ENCODE measurements at regions not wholly inside any gene's neighbourhood (a gene's known extent, or its start where the extent isn't known, plus 50 kb on each side); places are given as distances from the start of the nearest gene placed in this dataset.

DNA sequence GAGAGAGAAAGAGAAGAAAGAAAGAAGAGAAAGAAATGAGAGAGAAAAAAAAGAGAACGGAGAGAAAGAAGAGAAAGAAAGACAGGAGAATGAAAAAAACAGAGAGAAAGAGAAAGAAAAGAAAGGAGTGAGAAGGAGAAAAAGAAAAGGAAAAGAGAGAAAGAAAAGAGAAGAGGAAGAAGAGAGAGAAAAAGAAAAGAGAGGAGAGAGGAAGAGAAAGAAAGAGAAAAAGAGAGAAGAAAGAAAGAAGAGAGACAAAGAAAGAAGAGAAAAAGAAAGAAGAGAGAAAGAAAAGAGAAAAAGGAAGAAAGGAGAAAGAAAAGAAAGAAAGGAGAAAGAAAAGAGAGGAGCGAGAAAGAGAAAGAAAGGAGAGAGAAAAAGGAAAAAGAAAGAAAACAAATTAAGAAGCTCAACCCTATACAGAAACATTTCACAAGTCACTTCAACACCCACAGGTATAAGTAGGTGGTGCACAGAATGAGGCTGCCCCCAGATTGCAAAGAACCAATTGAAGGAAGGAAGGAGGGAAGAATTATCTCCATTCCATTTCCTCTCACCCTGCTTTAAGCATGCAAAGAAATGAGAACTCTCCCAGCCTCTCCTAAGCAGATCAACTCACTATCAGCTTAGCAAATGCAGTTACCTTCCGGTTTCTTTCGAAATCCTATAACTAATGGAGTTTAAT, 98.8 kb upstream of the CACNA1A start:
- DNase-seq: no peak

DNA sequence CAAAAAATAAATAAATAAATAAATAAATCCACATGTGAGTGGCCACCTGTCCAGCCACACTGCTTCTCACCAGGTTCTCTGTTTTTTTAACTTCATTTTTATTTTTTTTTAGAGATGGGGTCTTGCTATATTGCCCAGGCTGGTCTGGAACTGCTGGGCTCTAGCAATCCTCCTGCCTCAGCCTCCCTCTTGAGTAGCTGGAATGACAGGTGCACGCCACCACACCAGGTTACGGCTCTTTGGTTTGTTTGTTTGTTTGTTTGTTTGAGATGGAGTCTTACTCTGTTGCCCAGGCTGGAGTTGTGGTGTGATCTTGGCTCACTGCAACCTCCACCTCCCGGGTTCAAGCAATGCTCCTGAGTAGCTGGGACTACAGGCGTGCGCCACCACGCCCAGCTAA, 94.5 kb upstream of the CACNA1A start:
- no peak for DNase-seq

DNA sequence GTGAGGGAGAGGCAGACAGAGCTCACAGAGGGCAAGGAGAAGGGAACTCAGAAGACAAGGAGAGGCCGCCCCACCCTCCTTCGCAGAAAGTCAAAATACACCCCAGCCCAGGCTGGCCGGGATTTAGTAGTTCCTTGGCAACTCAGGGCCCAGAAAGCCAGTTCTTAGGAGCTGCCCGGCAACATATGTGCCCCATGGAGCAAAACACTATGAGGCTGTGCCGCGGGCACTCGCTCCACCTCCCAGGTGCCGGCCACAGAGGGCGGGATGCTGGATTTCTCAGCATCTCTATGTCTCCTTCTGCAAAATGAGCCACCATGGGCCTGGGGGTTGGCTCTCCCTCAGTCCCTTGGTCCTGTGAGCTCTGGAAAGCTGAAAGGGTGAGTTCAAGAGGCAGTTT, 93.8 kb upstream of the CACNA1A start:
- no peak for DNase-seq

DNA sequence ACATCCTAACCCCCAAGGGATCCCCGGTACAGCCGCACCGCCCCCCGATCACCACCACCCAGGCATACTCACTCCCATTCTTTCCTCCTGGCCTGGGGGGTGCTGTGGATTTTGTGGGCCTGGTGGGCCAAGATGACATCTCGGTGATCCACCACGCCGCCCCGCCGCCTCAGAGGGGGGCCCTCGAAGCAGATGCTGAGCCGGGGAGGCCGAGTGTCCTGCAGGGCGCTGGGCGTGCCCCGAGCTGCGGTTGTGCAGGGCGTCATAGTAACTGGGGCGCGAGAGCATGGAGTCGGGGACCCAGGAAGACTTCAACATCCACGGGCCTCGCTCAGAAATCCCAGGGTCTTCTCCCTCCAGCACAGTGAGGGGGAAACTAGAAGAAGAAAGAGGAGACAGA, 93.4 kb upstream of the CACNA1A start:
- no peak for DNase-seq

DNA sequence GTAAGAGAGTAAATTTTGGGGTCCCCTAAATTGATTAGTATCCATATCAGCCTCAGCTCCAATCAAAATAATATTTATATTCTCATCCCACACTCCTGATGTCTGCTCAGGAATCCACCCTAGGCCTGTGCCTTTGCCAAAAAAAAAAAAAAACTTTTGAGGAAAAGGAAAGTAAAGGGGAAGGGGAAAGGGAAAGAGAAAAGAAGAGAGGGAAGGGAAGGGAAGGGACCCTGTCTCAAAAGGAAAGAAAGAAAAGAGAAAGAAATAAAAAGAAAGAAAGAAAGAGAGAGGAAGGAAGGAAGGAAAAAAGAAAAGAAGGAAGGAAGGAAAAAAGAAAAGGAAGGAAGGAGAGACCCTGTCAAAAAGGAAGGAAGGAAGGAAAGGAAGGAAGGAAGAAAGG, 91.8 kb upstream of the CACNA1A start:
- no peak for DNase-seq

DNA sequence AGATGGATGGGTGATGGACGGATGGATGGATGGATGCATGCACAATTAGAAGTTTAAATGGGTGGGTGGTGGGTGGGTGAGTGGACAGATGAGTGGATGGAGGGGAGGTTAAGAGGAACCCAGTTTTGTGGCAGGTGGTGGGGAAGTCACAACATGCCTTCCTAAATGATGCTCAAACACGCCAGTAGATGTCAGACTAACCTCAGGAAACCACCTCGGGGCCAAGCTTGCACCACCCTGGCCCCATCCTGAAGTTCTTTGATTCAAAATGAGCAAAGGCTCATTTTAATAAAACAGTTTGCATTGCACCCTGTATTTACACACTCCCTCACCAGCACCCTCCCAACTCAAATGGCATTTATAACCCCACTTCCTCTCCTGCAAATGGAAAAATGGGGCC, 91.4 kb upstream of the CACNA1A start:
- DNase-seq: peak in 4 of 5 experiments; percentile 12 to 72 (median 24)

DNA sequence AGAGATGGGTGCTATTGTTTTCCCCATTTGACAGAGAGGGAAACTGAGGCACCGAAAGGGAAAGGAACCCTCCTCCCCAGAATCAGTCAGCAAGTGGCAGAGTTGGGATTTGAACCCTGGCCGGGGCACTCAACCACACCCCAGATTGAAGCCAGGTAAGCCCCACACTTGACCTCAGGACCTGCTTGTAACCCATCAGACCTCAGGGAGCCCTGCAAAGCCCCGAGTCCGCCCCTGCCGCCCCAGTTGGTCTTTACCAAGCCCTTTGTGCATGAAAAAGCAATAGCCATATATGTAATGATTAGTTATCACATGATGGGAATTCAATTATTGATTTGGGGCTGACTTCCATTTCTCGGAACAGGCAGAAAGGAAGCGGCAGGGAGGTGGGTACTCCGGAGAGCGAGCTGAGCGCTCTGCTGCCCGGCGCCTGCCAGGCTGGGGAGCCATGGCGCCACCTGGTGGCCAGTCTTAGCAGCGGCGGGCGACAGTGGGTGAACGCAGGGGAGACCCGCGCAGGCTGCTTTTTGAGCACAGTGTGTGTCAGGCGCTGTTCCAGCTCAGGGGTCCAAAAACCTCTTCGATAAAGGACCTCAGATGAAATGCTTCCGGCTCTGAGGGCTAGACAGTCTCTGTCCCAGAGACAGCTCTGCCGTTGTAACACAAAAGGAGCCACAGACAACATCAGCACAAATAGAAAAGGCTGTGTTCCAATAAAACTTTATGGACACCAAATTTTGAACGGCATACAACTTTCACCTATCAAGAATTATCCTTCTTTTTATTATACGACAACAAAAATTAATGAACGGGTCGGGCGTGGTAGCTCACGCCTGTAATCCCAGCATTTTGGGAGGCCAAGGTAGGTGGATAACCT, 82.9 kb upstream of the CACNA1A start:
- peak; percentile 49 to 79 (median 72) for DNase-seq

DNA sequence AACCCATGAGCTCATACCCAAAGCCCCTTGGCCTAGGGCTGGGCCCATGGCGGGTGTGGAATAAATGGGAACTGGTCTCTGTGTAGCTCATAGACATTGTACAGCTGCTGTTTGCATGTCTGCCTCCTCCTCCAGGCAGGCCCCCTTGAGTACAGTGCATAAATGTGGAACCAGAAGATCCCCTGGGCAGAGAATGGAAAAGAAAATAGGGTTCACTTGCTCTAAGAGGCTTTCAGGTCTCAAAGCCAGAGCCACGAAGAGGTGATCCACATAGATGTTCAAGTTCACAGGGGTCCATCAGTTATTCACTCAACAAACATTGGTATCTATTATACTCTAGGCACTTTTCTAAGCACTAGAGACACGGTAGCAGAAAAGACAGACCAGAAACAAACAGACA, 79.2 kb upstream of the CACNA1A start:
- no peak for DNase-seq

DNA sequence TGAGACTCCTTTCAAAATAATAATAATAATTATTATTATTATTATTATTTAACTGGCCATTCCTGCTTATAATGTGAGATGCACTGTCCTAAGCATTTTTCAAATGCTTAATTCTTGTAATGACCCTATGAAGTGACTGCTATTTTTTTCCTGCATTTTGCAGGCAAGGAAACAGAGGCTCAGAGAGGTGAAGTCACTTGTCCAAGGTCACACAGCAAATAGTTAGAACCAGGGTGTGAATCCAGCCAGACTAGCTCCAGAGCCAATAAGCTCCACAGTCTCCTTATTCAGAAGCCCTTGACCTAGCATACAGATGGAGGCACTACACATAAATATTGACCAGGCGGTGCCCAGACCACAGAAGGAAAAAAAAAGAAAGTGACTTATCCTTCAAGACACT, 77.5 kb upstream of the CACNA1A start:
- DNase-seq: no peak

DNA sequence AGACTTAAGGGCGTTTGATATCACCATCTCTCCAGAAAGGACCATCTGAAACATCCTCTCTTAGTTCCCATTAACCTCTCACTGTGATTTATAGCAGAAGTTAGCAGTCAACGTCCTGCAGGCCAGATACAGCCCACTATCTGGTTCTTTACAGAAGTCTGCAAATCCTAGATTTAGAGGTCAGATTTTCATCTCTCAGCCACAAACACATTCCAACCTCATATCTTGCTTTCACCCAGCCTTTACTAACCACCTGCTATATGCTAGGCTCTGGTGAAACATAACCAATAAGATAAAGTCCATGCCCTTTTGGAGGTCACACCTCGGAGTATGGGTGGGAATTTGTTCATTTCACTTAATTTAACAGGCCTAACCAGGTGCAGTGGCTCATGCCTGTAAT, 76.8 kb upstream of the CACNA1A start:
- DNase-seq: no peak

DNA sequence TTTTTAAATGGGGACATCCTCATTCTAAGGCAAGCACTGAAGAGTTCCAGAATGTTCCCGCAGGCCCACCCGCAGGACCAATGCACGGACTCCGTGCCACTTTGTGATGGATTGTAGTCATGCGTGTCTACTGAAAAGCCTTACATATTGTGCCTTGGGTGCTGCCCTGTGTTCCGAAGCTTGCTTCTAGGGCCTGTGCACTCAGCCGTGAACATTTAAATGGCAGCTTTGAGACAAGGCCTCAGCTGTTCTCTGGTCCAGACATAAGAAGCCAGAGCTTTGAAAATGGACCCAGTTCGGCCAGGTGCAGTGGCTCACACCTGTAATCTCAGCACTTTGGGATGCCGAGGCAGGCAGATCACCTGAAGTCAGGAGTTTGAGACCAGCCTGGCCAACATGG, 75.3 kb upstream of the CACNA1A start:
- DNase-seq: no peak

DNA sequence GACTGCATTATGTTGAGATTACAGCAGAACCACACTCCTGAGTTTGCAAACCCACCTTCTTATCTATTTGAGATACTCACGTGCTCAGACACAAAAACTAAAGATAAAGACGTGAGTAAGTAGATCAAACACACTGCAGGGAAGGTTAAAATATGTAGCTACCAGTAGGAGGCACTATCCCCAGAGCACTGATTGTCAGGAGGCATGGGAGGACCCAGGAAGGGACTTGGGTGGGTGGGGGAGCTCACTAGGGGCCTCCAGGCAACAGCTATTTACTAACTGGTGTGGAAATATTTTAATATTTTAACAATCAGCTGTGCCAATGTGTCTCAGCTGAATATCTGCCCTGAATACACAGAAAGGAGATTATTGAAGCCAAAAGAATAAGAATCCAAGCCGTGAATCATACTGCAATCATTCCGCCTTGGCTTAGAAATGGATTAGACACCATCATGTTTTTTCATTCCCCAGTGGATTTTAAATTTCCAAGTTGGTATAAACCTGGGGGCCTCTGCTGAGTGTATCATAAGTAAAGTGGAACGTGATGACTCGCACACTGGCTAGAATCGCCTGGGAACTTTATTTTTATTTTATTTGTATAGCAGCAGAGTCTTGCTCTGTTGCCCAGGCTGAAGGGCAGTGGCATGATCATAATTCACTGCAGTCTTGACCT, 73.2 kb upstream of the CACNA1A start:
- DNase-seq: no peak

DNA sequence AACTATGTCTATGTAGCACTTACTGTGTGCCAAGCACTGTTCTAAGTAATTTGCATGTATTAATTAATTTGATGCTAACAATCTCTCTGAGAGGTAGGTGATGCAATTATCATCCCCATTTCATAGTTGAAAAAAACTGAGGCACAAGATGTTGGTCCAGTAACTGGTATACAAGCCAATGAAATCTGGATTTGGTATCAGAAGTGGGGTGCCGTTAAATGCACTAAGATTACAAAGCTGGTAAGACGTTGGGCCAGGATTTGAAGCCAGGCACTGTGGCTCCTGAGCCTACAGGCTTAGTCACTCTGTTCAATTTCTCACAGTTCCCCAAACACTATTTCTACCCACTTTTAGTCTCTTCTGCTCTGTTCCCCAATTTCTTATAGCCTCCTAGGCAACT, 70.4 kb upstream of the CACNA1A start:
- DNase-seq: no peak

DNA sequence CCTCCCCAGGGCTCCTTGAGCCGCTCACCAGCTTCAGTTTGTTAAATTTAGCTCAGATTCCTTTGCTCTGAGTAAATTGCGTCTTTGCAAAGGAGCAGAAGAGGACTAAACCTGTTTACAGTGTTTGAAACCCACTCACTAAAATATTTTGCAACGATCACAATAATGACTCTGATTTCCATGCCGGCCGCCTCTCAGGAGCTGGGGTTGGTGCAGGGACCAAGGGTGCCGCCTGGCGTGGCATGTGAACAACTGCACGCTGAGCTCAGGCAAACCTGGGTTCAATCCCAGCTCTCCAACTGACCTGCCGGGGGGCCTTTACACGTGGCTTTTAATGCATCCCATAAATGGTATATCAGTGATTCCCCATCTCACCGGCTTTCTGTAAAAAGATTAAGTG, 68.7 kb upstream of the CACNA1A start:
- DNase-seq: no peak

DNA sequence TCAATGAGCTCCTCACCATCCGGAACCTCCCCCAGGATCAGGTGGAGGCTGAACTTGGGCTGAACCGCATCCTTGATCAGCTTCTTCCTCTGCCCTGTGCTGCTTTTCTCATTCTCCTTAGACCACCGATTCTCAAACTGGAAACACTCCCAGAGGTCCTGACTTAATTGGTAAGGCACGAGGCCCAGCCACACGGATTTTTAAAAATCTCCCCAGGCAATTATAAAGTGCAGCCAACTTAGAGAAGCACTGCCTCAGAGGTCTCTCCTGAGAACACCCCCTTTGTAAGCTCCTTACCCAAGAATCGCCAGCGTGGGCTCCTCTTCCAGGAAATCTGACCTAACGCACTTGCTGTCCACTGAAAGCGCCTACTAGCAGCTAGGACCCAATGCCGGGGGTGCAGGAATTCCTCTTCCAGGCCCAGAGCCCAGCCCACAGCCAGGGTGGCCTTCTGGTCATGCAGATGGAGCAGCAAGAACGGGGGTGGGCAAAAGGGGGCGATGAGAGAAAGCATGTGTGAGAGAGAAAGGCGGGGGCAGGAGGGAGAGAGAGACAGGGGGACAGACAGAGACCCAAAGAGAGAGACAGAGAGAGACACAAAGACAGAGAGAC, 66.9 kb upstream of the CACNA1A start:
- no peak for DNase-seq

DNA sequence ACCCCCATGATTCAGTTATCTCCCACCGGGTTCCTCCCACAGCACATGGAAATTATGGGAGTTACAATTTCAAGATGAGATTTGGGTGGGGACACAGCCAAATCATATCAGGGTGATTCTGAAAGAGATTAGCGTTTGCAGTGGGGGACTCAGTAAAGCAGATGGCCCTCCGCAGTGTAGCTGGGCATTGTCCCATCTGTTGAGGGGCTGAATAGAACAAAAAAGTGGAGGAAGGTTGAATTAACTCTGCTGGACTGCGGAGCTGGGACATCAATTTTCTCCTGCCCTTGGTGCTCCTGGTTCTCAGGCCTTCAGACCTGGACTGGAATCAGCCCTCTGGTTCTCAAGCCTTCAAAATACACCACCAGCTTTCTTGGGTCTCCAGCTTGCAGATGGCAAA, 55.2 kb upstream of the CACNA1A start:
- no peak for DNase-seq

DNA sequence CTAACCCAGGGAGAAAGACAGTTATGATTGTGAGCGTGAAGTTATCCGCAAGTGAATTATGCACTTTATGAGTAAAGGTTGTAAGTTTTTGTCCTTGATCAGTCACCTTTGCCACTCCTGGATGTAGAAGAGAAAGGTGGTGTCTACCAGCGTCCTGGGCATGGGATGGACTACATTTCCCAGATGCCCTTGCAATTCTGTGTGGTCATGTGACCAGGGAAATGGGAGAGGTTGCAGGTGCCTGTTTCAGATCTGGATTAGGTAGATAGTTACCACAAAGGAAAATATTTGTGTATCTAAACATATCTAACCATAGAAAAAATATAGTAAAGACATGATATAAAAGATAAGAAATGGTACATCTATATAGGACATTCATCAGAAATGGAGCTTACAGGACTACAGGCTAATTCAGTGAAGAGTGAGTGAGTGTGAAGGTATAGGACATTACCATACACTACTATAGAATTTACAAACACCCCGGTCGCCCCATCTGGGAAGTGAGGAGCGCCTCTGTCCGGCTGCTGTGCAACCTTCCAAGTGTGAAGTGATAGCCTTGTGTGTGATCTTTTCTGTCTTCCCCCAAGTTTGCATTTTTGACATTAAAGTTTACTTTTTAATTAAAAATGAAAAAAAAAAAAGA, 51.6 kb upstream of the CACNA1A start:
- no peak for DNase-seq

DNA sequence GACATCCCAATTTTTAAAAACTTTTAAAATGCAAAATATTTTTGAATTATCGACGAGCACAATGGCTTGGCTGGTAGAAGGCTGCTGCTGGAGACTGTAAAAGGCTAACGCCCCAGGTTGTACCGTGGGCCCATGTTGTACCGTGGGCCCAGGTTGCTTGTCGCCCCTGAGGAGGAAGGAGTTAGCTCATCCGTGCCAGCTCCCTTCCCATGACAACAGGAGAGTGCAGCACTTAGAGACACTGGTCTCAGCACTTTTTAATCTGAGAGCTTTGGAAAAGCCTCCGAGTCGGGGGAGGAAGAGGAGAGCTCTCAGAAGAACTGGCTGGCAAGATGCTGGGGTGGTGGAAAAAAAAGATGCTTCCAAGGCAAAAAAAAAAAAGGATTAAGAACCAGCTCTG, 50.3 kb upstream of the CACNA1A start:
- DNase-seq: no peak
